ENCODE measurements at regions not wholly inside any gene's neighbourhood (a gene's known extent, or its start where the extent isn't known, plus 50 kb on each side); places are given as distances from the start of the nearest gene placed in this dataset.

DNA sequence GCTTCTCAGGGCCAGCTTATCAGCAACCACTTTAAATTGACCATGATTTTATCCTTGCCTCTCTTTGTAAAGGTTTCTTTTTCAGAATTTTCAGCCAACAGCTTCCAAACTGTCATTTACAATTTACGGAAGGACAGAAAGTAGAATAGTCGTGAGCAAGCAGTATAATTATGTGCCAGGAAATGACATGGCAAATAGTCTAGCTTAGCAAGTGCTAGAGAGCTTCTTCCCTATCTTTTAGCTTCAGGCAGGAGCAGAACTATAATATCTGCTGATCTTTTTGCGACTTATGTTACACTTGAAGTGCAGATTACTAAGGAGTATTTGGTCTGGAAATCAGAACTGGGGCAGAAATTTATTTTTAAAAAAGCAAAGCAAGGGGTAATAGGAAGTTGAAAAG is 123.0 kb upstream of the AP1S2 start:
- DNase-seq, result peak; percentile 68

- peak; percentile 18 for DNase-seq
These were observed 121.8 kb upstream of the AP1S2 start for GRCh38 chrX:15976396-15976795.

DNA sequence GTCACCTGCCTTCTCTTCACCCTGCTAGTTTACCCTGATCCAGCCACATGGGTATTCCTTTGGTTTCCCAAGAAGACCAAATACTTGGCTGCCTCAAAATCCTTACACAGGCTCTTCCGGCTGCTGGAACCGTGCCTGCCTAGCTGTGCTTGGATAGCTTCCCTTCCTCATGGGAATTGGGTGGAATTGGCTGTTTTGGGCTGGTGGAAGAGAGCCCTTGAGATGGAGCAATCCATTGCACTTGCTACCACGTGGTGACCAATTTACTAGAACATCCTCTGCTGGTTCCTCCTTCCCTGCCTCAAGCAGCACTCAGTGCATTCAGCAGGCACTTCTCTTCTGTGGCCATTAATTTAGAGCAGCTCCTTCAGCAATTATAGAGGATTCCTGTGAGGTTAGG is 119.3 kb upstream of the AP1S2 start:
- no peak for DNase-seq

DNA sequence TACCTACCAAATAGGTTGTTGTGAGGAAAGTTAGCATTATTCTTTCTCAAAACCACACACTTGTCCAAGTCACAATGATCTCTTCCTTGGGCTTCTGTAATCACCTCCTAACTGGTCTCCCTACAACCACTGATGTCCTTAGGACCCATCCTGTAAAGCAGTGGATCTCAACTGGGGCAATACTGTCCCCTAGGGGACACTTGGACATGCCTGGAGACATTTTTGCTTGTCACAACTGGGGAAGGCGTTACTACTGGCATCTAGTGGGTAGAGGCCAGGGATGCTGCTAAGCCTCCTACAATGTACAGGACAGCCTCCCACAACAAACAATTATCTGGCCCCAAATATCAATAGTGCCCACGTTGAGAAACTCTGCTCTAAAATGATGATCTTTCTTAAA is 118.7 kb upstream of the AP1S2 start:
- DNase-seq, result peak; percentile 48

DNA sequence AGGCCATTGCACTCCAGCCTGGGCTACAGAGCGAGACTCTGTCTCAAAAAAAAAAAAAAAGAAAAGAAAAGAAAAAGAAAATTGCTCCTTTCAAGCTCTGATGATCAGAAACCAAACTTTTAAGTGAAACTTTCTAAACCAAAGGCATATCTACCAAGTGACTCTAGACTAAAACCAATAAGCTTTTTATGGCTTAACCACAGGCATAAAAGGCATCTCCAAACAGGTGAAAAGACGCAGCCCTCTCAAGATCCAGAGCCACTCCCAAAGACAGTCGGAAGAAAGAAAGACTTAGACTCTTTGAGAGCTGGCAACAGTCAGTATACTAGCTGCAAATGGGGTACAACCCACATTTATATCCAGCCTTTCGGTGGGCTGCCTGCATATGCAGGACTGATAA is 117.1 kb upstream of the AP1S2 start:
- DNase-seq, result no peak

GRCh38 chrX:15963858-15964257 is 109.2 kb upstream of the AP1S2 start:
- no peak for DNase-seq

DNA sequence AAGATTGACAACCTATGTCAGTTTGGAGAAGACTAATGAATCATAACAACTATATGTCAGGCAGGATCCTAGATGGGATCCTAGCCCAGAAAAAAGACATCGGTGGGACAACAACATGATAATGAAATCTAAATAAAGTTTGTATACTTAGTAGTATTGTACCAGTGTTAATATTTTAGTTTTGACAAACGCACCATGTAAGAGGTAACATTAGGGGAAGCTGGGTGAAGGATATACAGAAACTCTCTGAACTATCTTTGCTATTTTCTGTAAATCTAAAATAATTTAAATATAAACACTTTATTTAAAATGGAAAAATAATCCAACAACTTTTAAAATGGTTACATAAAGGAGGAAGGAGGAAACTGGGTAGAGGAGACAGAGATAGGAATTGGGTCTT is 105.6 kb upstream of the AP1S2 start:
- no peak for DNase-seq

- no peak for DNase-seq
These were observed 102.1 kb upstream of the AP1S2 start for GRCh38 chrX:15956681-15957080.

- DNase-seq, result no peak
These were observed 99.2 kb upstream of the AP1S2 start for GRCh38 chrX:15953801-15954200.

GRCh38 chrX:15952212-15952611 is 97.6 kb upstream of the AP1S2 start:
- DNase-seq, result no peak

DNA sequence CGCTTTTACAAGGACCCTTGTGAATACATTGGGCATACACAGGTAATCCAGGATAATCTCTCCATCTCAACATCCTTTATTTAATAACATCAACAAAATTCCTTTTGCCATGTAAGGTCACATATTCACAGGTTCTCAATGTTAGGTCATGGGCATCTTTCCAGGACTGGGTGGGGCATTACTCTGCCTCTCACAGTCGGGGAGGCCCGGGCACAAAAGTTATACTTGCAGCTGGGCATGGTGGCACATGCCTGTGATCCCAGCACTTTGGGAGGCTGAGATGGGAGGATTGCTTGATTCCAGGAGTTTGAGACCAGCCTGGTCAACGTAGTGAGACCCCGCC is 93.7 kb upstream of the AP1S2 start:
- DNase-seq, result no peak

GRCh38 chrX:15947648-15948317 is 93.2 kb upstream of the AP1S2 start:
- DNase-seq, result peak; percentile 2

- DNase-seq, result no peak
These were observed 92.4 kb upstream of the AP1S2 start for GRCh38 chrX:15946783-15947580.

- DNase-seq, result no peak
These were observed 88.8 kb upstream of the AP1S2 start for GRCh38 chrX:15943391-15943790.

DNA sequence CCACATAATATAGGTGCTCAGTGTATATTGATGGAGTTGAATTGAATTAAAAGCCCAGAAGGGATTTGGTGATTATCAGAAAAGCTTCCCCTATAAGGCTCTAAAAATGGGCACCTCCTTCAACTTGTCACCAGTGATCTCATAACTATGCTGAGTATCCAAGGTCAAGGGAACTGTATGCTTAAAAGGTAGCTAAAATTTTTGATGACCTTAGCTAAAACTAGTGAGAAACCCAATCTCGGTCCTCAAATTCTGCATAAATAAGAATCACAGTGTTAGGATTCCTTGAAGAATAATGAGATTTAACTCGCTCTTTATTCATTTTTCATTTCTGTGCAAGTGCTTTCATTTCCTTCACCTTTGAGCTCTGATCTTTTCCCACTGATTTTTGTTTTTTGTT is 87.7 kb upstream of the AP1S2 start:
- DNase-seq, result no peak

DNA sequence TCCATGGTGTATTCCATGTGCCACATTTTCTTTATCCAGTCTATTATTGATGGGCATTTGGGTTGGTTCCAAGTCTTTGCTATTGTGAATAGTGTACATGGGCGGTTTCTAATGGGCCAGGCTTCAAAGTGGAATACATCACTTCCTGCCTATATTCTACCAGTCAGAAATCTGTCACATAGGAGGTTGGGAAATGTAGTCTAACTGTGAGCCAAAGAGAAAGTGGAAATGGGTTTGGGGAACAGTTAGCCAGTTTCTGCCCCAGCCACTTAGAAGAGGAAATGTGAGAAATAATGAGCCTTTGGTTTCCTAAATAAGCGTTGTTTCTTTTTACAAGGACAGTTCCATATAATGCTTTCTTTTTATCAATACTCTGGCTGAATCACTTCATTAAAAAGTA is 85.1 kb upstream of the AP1S2 start:
- no peak for DNase-seq

GRCh38 chrX:15938072-15938471 is 83.5 kb upstream of the AP1S2 start:
- DNase-seq, result no peak

DNA sequence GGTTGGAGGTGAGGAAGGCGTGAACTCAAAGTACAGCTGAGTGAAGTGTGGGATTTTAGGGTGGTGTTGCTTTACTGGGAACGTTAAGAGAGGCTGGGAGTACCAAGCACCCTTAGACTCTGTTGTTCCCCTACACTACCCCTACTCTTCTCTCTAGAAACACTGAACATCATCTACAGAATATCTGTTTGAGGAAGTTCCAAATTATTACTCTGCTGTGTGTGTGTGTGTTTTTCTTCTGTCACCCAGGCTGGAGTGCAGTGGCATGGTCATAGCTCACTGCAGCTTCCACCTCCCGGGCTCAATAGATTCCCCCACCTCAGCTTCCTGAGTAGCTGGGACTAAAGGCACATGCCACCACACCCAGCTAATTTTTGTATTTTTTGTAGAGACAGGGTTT is 76.7 kb upstream of the AP1S2 start:
- no peak for DNase-seq

DNA sequence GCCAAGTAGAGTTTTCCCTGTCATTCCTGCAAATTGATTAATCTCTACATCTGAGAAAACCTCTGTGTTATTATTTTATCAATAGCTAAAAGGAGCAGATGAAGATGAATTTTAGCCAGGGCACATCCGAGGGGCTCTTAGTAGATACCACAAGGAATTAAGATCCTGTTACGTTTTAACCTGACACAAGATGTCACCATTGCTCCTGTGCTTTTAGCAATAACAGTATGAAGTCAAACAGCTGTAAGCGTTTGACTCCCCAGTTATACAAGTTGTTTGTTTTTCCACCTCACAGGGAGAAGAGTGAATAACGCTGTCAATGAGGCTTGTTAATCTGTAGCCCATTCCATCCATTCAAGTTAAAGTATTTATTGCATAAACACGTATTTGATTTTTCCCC is 76.0 kb upstream of the AP1S2 start:
- DNase-seq, result peak; percentile 20

DNA sequence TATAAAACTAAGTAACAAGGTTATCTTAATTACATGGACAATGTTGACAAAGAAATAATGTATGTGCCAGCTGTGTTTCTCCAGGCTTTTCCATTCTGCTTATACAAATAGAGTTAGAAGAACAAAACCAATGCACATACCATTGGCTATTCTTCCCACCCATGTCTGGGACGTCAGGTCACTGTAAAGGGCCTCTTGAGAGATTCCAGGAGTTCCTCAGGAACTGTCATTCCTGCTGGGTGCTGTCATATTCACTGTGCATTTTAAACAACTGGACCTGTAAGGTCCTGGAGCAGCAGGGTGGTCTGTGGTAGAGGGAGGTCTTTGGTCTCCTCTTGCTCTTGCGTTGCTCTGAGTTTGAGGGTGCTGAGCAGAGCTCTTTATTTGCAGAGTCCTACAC is 74.6 kb upstream of the AP1S2 start:
- DNase-seq, result no peak

- DNase-seq, result no peak
These were observed 72.0 kb upstream of the AP1S2 start for GRCh38 chrX:15926622-15927021.

- no peak for DNase-seq
These were observed 63.4 kb upstream of the AP1S2 start for GRCh38 chrX:15918003-15918402.

DNA sequence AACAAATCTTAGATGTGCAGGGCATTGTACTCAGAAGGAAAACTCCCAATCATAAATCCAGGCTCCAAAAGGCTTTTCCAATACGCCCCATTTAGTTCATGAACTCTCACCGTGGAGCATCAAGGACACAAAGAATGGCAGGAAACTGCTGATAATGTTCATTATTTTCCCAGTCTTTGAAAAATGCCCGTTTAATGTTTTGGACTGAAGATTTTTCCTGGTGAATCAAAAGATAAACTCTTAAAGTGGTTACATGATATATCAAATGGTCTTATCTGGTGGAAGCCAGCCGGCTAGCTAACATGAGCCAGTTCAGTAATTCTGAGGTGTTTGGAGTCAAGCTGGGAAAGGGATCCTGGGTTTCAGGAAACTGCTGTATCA is 62.1 kb upstream of the AP1S2 start:
- DNase-seq, result no peak

DNA sequence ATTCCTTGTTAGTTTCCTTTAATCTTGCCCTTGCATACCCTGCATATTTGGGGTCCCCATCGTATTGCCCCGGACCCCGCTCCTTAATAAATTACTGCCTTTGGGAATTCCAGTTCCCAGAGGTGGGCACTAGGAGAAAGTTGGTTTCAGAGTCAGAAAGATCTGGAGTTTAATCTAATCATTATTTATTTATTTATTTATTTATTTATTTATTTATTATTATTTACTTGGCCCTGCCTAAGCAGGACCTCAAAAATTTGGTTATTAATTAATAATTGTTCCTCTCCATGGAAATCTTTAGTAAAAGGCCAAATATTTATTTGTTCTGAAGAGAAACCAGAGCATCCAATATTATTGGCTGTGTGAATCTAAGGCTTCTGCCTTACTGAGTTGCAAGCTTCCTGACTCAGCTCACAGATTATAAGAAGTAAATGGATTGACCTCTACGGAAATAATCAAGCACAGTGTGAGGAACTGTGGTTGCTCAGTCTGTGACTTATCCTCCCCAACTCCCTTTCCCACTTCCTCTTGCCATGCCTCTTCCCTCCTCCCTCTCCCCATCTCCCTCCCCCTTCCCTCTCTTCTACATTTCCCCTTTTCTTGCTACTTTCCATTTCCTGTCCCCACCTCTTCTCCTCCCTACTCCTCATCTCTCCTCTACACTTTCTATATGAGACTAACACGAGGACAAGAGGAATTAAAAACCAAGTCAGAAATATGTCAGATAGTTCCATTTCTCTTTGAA is 61.5 kb upstream of the AP1S2 start:
- no peak for DNase-seq

Data from hematopoietic multipotent progenitor cell treated with erythropoietin and hydrocortisone succinate and interleukin-3 and kit ligand, for 6 days (in vitro differentiated cells).